Thyroid gland (tissue), 4 donors: ENCODE measurements at regions not wholly inside any gene's neighbourhood (a gene's known extent, or its start where the extent isn't known, plus 50 kb on each side); places are given as distances from the start of the nearest gene placed in this dataset.

Experiments used
- CTCF ChIP-seq, 6 experiments: fragments of 200-600 bp in 3 of 6; fragments of 450-650 bp in 3 of 6; sonication (generic) in 3 of 6; IDR thresholded peaks; one replicate each; pipeline ENCODE4 v1.5.1; 2016 to 2019; ENCODE audit warnings: antibody characterized with exemption in 6 of 6, mild to moderate bottlenecking in 2 of 6, inconsistent platforms in 1 of 6, moderate library complexity in 1 of 6
- POLR2A ChIP-seq, 2 donors: fragments of 450-650 bp; IDR thresholded peaks; one replicate each; pipeline ENCODE4 v1.6.1; 2017; ENCODE audit warnings: antibody characterized with exemption in 2 of 2, mild to moderate bottlenecking in 2 of 2, moderate library complexity in 1 of 2

DNA sequence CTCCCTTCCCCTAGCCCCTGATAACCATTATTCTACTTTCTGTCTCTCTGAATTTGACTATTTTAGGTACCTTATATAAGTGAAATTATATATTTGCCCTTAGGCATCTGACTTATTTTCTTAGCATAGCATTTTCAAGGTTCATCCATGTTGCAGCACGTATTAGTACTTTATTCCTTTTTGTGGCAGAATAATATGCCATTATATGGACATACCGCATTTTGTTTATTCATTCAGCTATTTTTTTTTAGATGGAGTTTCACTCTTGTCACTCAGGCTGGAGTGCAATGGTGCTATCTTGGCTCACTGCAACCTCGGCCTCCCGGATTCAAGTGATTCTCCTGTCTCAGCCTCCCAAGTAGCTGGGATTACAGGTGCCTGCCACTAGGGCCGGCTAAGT is 326.2 kb upstream of the PLXNA2 start:
- TF ChIP-seq CTCF (IDR thresholded peaks at IDR 0.05), result no peak
- no peak for TF ChIP-seq POLR2A (IDR thresholded peaks at IDR 0.05)
